ENCODE measurements at regions not wholly inside any gene's neighbourhood (a gene's known extent, or its start where the extent isn't known, plus 50 kb on each side); places are given as distances from the start of the nearest gene placed in this dataset.

DNA sequence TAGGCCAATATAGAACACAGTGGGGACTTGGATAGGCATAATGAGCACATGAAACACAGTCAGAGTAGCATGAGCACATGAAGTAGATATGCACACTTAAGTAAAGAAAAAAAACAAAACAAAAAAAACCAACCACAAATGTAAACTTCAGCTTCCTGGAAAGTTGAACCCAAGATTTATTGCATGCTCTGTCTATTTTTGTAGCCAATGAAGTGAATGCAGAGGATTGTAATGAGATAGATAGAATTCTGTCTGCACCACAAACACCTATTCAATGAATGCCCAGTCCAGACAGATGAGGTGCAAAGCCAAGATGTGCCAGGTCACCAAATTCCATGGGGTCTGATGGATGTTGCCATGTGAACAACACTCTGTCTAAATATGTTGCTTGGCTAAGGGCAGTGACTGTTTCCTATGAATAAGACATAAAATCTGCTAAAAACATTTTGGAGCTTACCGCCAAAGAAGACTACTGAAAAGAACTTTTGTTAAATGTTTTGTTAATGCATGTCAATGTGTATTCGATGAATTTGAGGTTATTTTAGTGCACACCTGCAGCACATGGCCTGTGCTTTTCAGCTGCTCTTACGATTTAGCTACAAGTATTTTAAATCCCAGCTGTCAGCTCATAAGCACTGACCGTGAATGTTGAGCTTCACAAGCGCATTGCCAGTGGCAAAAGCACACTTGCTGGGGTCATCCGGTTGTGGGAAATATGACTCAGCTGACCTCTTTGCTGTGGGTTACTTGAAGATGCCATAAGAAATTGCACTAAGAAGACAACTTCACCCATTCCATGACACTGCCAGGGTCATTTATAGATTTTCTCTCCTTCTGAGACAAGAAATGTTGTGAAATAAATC is 374.8 kb upstream of the GNPDA2 start:
- TF ChIP-seq, protein P1, sequence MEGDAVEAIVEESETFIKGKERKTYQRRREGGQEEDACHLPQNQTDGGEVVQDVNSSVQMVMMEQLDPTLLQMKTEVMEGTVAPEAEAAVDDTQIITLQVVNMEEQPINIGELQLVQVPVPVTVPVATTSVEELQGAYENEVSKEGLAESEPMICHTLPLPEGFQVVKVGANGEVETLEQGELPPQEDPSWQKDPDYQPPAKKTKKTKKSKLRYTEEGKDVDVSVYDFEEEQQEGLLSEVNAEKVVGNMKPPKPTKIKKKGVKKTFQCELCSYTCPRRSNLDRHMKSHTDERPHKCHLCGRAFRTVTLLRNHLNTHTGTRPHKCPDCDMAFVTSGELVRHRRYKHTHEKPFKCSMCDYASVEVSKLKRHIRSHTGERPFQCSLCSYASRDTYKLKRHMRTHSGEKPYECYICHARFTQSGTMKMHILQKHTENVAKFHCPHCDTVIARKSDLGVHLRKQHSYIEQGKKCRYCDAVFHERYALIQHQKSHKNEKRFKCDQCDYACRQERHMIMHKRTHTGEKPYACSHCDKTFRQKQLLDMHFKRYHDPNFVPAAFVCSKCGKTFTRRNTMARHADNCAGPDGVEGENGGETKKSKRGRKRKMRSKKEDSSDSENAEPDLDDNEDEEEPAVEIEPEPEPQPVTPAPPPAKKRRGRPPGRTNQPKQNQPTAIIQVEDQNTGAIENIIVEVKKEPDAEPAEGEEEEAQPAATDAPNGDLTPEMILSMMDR (IDR thresholded peaks at IDR 0.05; ENCODE audit: low read depth, low read length, poor library complexity, severe bottlenecking), result no peak
- no peak for TF ChIP-seq EZH2phosphoT487 (IDR thresholded peaks at IDR 0.05; ENCODE audit: borderline replicate concordance, low read length)

Data from DOHH2 (cell line).